GM06990 (cell line): ENCODE measurements at regions not wholly inside any gene's neighbourhood (a gene's known extent, or its start where the extent isn't known, plus 50 kb on each side); places are given as distances from the start of the nearest gene placed in this dataset.
"Not testable (repeated sequence)": the region's sequence is repeated elsewhere in the genome, so short reads cannot be mapped to it uniquely, and the experiment has no call there.

Source experiments
- DNase-seq: peaks from one replicate; pipeline ENCODE4 v3.0.0-alpha.2; 2011; ENCODE audit not compliant: insufficient read length; ENCODE audit errors: extremely low read depth
- H3K27me3 ChIP-seq: replicated peaks from 2 replicates; pipeline ENCODE4 v1.6.0; 2011; ENCODE audit warnings: low read length; ENCODE audit not compliant: control insufficient read depth, insufficient read depth
- H3K36me3 ChIP-seq: 2 replicates; pipeline ENCODE4 v1.5.1; 2011; ENCODE audit warnings: low read length; ENCODE audit not compliant: control insufficient read depth, insufficient read depth
- H3K4me3 ChIP-seq: replicated peaks from 2 replicates; pipeline ENCODE4 v1.5.1; 2011; ENCODE audit warnings: low read depth, mild to moderate bottlenecking, control low read depth, low read length
- TF ChIP-seq, protein P1 (sequence below): IDR thresholded peaks from 2 replicates; pipeline ENCODE4 v1.5.1; 2011; ENCODE audit warnings: low read length, control low read depth, mild to moderate bottlenecking, inconsistent platforms; ENCODE audit not compliant: insufficient read depth, poor library complexity, severe bottlenecking

DNA sequence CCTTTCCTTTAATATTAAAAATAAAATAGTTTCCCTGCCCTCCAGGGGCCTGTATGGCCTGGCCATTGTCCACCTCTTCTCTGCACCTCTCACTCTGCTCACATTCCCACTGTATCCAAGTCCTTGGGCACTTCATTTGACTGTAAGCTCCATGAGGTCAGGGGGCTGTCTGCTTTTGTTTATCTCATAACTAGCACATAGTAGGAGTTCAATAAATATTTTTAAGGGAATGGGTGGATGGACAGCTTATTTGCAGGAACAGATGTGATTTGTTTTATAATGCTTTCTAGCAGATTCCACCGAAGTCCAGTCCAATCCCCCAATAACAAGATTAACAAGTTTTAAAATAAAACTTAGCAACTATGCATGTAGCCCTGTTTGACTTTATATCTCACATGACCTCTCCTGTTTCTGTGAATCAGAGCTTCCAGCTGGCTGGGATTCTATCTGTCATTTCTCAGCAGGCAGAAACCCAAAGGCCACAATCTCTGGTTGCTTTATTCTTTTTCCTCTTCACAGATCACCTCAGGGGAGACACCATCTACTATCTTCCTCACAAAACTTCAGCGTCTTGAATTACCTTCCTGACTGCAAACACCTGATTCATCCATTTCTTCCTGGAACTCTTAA is 123.0 kb upstream of the NR2F2 start:
- TF ChIP-seq, protein P1, sequence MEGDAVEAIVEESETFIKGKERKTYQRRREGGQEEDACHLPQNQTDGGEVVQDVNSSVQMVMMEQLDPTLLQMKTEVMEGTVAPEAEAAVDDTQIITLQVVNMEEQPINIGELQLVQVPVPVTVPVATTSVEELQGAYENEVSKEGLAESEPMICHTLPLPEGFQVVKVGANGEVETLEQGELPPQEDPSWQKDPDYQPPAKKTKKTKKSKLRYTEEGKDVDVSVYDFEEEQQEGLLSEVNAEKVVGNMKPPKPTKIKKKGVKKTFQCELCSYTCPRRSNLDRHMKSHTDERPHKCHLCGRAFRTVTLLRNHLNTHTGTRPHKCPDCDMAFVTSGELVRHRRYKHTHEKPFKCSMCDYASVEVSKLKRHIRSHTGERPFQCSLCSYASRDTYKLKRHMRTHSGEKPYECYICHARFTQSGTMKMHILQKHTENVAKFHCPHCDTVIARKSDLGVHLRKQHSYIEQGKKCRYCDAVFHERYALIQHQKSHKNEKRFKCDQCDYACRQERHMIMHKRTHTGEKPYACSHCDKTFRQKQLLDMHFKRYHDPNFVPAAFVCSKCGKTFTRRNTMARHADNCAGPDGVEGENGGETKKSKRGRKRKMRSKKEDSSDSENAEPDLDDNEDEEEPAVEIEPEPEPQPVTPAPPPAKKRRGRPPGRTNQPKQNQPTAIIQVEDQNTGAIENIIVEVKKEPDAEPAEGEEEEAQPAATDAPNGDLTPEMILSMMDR = no peak
- no peak overlapping the region for H3K4me3 ChIP-seq
- no peak for DNase-seq
- H3K27me3 ChIP-seq = no peaks in the 10 kb centered on the region
- no peaks in the 10 kb centered on the region for H3K36me3 ChIP-seq

DNA sequence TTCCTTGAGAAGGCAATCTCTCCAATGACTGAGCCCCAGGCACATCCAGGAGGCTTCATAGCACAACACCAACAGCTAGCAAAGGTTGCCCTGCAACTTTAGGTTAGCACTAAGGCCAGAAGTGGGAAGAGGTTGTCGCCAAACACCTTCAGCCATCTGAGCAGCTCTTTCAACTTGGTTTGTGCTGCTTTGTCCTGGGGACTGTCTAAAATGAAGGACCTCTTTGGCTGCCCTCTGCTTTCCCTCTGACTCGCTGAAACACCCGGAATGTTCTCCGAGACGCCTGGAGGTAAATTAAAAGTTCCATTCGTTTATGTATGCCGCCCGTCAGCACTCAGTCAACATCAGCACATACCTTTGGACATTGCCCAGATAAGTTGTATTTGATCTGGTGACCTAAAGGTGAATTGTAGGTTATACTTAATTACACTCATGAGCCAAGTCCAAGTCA is 121.2 kb upstream of the NR2F2 start:
- Histone ChIP-seq H3K36me3 (no peaks in the 10 kb centered on the region), H3K27me3 (no peaks in the 10 kb centered on the region), H3K4me3 (no peak overlapping the region)
- TF ChIP-seq, protein P1 = no peak
- DNase-seq = no peak

DNA sequence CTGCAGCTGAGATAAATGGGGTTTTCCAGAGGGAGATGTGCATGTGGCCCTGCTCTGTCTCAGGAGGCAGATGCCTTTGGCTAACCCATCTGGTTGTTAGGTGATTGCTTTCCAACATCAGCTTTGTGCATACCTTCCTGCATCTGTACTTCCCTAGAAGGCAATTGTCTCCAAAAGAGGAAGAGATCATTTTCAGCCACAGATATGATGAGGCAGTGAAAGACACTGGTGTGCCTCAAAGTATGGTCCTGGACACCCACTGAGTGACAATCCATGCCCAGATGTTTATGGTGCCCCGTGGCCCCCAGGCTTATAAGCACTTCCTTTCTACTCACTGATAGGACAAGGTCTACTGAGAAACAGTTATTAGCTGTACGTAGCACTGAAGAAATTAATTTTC is 117.5 kb upstream of the NR2F2 start:
- TF ChIP-seq, protein P1 = no peak
- no peaks in the 10 kb centered on the region for H3K27me3 ChIP-seq
- H3K36me3 ChIP-seq = no peaks in the 10 kb centered on the region
- no peak for DNase-seq
- no peak overlapping the region for H3K4me3 ChIP-seq

DNA sequence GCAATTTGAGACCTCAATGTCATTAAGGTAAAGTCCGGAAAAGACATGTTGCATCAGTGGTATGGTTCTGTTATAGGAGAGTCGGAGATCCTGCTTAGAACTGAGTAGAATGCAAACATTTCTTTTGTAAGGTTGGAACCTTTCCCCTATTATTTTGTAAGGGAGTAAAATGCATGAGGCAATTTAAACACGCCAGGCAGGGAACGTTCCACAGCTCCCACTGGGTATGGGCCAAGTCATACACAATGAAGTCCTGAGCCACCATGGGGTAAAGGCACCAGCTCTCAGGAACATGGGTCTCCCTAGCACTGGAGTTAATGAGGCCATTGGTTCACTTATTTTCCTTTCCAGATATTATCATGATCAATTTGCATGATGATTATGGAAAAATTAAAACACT is 116.6 kb upstream of the NR2F2 start:
- DNase-seq = no peak
- H3K27me3 ChIP-seq = no peaks in the 10 kb centered on the region
- H3K36me3 ChIP-seq = no peaks in the 10 kb centered on the region
- TF ChIP-seq, protein P1 = no peak
- H3K4me3 ChIP-seq = no peak overlapping the region

DNA sequence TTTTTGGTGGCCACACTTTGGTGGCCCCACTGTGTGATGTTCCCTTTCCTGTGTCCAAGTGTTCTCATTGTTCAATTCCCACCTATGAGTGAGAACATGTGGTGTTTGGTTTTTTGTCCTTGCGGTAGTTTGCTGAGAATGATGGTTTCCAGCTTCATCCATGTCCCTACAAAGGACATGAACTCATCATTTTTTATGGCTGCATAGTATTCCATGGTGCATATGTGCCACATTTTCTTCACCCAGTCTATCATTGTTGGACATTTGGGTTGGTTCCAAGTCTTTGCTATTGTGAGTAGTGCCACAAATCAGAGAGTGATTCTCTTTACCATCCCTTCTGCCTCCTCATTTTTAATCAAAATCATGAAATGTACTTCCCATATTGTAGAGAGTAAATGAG is 114.0 kb upstream of the NR2F2 start:
- H3K36me3 ChIP-seq, DNase-seq, H3K4me3 ChIP-seq, H3K27me3 ChIP-seq: not testable (repeated sequence)

DNA sequence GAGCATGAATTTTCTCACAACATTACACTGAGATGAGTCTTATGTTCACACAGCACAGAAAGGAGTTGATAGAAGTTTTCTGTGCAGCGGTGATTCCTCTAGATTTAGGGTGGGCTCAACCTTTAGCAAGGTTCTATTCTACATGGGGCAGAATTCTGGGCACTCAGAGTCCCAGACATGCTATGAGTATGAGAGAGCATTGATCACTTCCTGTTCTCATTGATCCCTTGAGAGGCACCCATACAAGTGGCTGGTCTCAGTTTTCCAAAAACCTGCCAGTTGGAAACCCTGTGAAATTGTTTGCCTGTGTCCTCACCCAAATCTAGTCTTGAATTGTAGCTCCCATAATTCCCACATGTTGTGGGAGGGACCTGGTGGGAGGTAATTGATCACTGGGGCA is 112.5 kb upstream of the NR2F2 start:
- no peak for DNase-seq
- no peaks in the 10 kb centered on the region for H3K27me3 ChIP-seq
- H3K36me3 ChIP-seq = no peaks in the 10 kb centered on the region
- no peak overlapping the region for H3K4me3 ChIP-seq
- TF ChIP-seq, protein P1 = no peak
